Endothelial cell of umbilical vein (primary cell): ENCODE measurements at regions not wholly inside any gene's neighbourhood (a gene's known extent, or its start where the extent isn't known, plus 50 kb on each side); places are given as distances from the start of the nearest gene placed in this dataset.

Experiments
- BruUV-seq: library from RNA; stranded (reverse); fragments of 400-500 nt; replicated peaks from 2 replicates; lab custom pipeline; 2021; lab: Mats Ljungman, UMichigan
- CTCF ChIA-PET: fragments of 300-600, 350-600 bp; sonication (Branson Sonifier 250); formaldehyde crosslinking; loops from one replicate; lab custom pipeline; 2021; ENCODE audit warnings: antibody characterized with exemption, inconsistent platforms; lab: Charles Lee
- POLR2A ChIA-PET: fragments of 300-600, 350-600 bp; sonication (Branson Sonifier 250); formaldehyde crosslinking; loops from one replicate; lab custom pipeline; 2021; ENCODE audit warnings: antibody characterized with exemption, inconsistent platforms; lab: Charles Lee
- DNase-seq: peaks from one replicate; pipeline ENCODE4 v3.0.0-alpha.2; 2011; ENCODE audit warnings: low read depth, low spot score
- FAIRE-seq: peaks from 2 replicates; lab custom pipeline; 2011; peaks lifted over from hg19 to GRCh38; lab: Jason Lieb, UNC
- H2AFZ ChIP-seq: 2 replicates; pipeline ENCODE4 v1.6.0; 2012; ENCODE audit warnings: low read depth, low read length, control low read depth, inconsistent platforms
- H3K27ac ChIP-seq: 2 replicates; pipeline ENCODE4 v1.5.1; 2011; ENCODE audit warnings: low read depth, mild to moderate bottlenecking, control low read depth, low read length, moderate library complexity; ENCODE audit not compliant: insufficient read depth
- H3K27me3 ChIP-seq, 2 experiments: 2 replicates each; pipeline versions ENCODE4 v1.6.0 to v1.6.1; 2011; ENCODE audit warnings: low read length in 2 of 2, mixed read lengths in 1 of 2; ENCODE audit not compliant: control insufficient read depth in 2 of 2, insufficient read depth in 2 of 2
- H3K36me3 ChIP-seq, 2 experiments: 2 replicates in 1 of 2; 3 replicates in 1 of 2; pipeline ENCODE4 v1.5.1; 2011; ENCODE audit warnings: low read length in 2 of 2, mild to moderate bottlenecking in 1 of 2, moderate library complexity in 1 of 2; ENCODE audit not compliant: control insufficient read depth in 2 of 2, insufficient read depth in 2 of 2; ENCODE audit errors: extremely low read depth in 1 of 2
- H3K4me1 ChIP-seq: 3 replicates; pipeline ENCODE4 v1.5.1; 2011; ENCODE audit warnings: mild to moderate bottlenecking, low read length; ENCODE audit not compliant: control insufficient read depth, insufficient read depth; ENCODE audit errors: extremely low read depth
- H3K4me2 ChIP-seq: 2 replicates; pipeline ENCODE4 v1.6.1; 2011; ENCODE audit warnings: low read length, control low read depth, mixed read lengths; ENCODE audit not compliant: insufficient read depth
- H3K4me3 ChIP-seq, 3 experiments: fragments of 200-600 bp in 1 of 3; sonication (generic), shearing (Covaris generic) in 1 of 3; replicated peaks in 1 of 3; 2 replicates each; pipeline ENCODE4 v1.5.1; 2011 to 2016; ENCODE audit warnings: control low read depth in 3 of 3, low read length in 3 of 3, mild to moderate bottlenecking in 2 of 3, inconsistent platforms in 1 of 3, low read depth in 1 of 3, moderate library complexity in 1 of 3; ENCODE audit not compliant: insufficient read depth in 1 of 3
- H3K79me2 ChIP-seq: 2 replicates; pipeline ENCODE4 v1.6.0; 2012; ENCODE audit warnings: low read length, inconsistent platforms; ENCODE audit not compliant: control insufficient read depth, insufficient read depth
- H3K9ac ChIP-seq: replicated peaks from 2 replicates; pipeline ENCODE3; 2011; ENCODE audit warnings: low read length, control low read depth; ENCODE audit not compliant: insufficient read depth; ENCODE audit errors: extremely low read depth
- H3K9me1 ChIP-seq: replicated peaks from 3 replicates; pipeline ENCODE4 v1.6.0; 2011; ENCODE audit warnings: mild to moderate bottlenecking, low read length; ENCODE audit not compliant: control insufficient read depth, insufficient read depth; ENCODE audit errors: extremely low read depth
- H3K9me3 ChIP-seq: replicated peaks from 2 replicates; pipeline ENCODE4 v1.5.1; 2012; ENCODE audit warnings: low read length, inconsistent platforms; ENCODE audit not compliant: control insufficient read depth, insufficient read depth
- H4K20me1 ChIP-seq: replicated peaks from 2 replicates; pipeline ENCODE3; 2011; ENCODE audit warnings: mild to moderate bottlenecking, low read length; ENCODE audit not compliant: control insufficient read depth, insufficient read depth; ENCODE audit errors: extremely low read depth
- CTCF ChIP-seq, 2 donors: IDR thresholded peaks; 1 replicate in 1 of 2; 2 replicates in 1 of 2; pipeline ENCODE4 v1.5.1; 2011; ENCODE audit warnings: low read length in 2 of 2, mild to moderate bottlenecking in 2 of 2, moderate library complexity in 2 of 2, control low read depth in 1 of 2, inconsistent platforms in 1 of 2, low read depth in 1 of 2; ENCODE audit not compliant: insufficient read depth in 1 of 2; ENCODE audit errors: extremely low read depth in 1 of 2
- EZH2 ChIP-seq: IDR thresholded peaks from 2 replicates; pipeline ENCODE4 v1.6.1; 2012; ENCODE audit warnings: borderline replicate concordance, low read depth, mild to moderate bottlenecking, moderate library complexity, low read length, inconsistent platforms; ENCODE audit not compliant: severe bottlenecking
- FOS ChIP-seq: IDR thresholded peaks from 2 replicates; pipeline ENCODE4 v1.6.1; 2011; ENCODE audit warnings: mild to moderate bottlenecking, low read length, moderate library complexity, borderline replicate concordance; ENCODE audit not compliant: insufficient read depth
- GATA2 ChIP-seq: IDR thresholded peaks from 2 replicates; pipeline ENCODE4 v1.7.0; 2011; ENCODE audit warnings: low read depth, mild to moderate bottlenecking, moderate library complexity, mixed read lengths, low read length; ENCODE audit not compliant: insufficient read length, insufficient read depth
- JUN ChIP-seq: IDR thresholded peaks from 2 replicates; pipeline ENCODE4 v1.6.1; 2011; ENCODE audit warnings: borderline replicate concordance, low read depth; ENCODE audit not compliant: insufficient read length, insufficient read depth
- MAX ChIP-seq: IDR thresholded peaks from 2 replicates; pipeline ENCODE4 v1.6.1; 2011; ENCODE audit not compliant: insufficient read depth, insufficient read length
- MYC ChIP-seq: IDR thresholded peaks from one replicate; pipeline ENCODE4 v1.6.1; 2011; ENCODE audit warnings: mild to moderate bottlenecking, low read depth, low read length
- POLR2A ChIP-seq: IDR thresholded peaks from 2 replicates; pipeline ENCODE4 v1.6.1; 2012; ENCODE audit warnings: low read depth, mild to moderate bottlenecking, control low read depth, low read length
- POLR2AphosphoS5 ChIP-seq: IDR thresholded peaks from 2 replicates; pipeline ENCODE4 v1.6.1; 2012; ENCODE audit warnings: low read depth, mild to moderate bottlenecking, control low read depth, low read length, moderate library complexity; ENCODE audit not compliant: insufficient read depth
- dilution Hi-C: fragments of 300-500 bp; cut with MboI; formaldehyde crosslinking; loops from one replicate; pipeline ENCODE4 v1.15.0; 2019; ENCODE audit warnings: low sequenced_read_pairs; ENCODE audit not compliant: extremely low pct_ligation_motif_present
- intact Hi-C: fragments of 100-400 bp; cut with micrococcal nuclease; formaldehyde crosslinking; loops from one replicate; pipeline ENCODE4 v1.10.0; 2022

- ChIA-PET CTCF (no interaction called here), POLR2A (no interaction called here)
- no peaks in the 10 kb centered on the region for H4K20me1 ChIP-seq
- DNase-seq (no peak), FAIRE-seq (no peak)
- dilution Hi-C loops (no loop called here), intact Hi-C loops (no loop called here)
- H3K9me1 ChIP-seq: no peaks in the 10 kb centered on the region
- no peaks in the 10 kb centered on the region for H3K4me1 ChIP-seq
- BruUV-seq: no TSS peak
- H3K9ac ChIP-seq: no peak overlapping the region
- no peaks in the 10 kb centered on the region for H3K36me3 ChIP-seq
- no peak overlapping the region for H2AFZ ChIP-seq
- no peak overlapping the region for H3K4me3 ChIP-seq
- TF ChIP-seq CTCF (IDR thresholded peaks at IDR 0.05; ENCODE audit: extremely low read depth in 1 of 2, insufficient read depth in 1 of 2, low read depth in 1 of 2, low read length in 2 of 2) (no peak), EZH2 (no peak), FOS (no peak), POLR2AphosphoS5 (no peak), POLR2A (no peak), MYC (no peak), GATA2 (no peak), JUN (no peak), MAX (no peak)
- no peaks in the 10 kb centered on the region for H3K79me2 ChIP-seq
- H3K4me2 ChIP-seq: no peak overlapping the region
- no peaks in the 10 kb centered on the region for H3K9me3 ChIP-seq
- H3K27ac ChIP-seq: no peak overlapping the region
- H3K27me3 ChIP-seq: no peaks in the 10 kb centered on the region
Measured at GRCh38 chrX:906586-906985, 276.0 kb downstream of the SHOX start.
